GM23338 (cell line): ENCODE measurements at regions not wholly inside any gene's neighbourhood (a gene's known extent, or its start where the extent isn't known, plus 50 kb on each side); places are given as distances from the start of the nearest gene placed in this dataset.

Experiments
- ATAC-seq: fragments of 200-7000 bp; cut with Tn5 transposase; 3 replicates; pipeline ENCODE4 v1.9.1; 2020
- DNase-seq: peaks from one replicate; pipeline ENCODE4 v3.0.0-alpha.2; 2015; ENCODE audit warnings: low spot score
- H2AFZ ChIP-seq: fragments of 200-600 bp; sonication (generic); 2 replicates; pipeline ENCODE4 v1.8.0; 2016; ENCODE audit warnings: antibody characterized with exemption, mild to moderate bottlenecking, moderate library complexity
- H3F3A ChIP-seq: fragments of 200-600 bp; sonication (generic); replicated peaks from 2 replicates; pipeline ENCODE4 v1.8.0; 2017; ENCODE audit warnings: antibody characterized with exemption, mixed run types, low read depth
- H3K27ac ChIP-seq: fragments of 200-600 bp; sonication (generic); 2 replicates; pipeline ENCODE4 v1.6.1; 2016; ENCODE audit warnings: low read depth
- H3K27me3 ChIP-seq: fragments of 200-600 bp; sonication (generic); 2 replicates; pipeline ENCODE4 v1.8.0; 2016; ENCODE audit warnings: mild to moderate bottlenecking, mixed run types, moderate library complexity; ENCODE audit not compliant: insufficient read depth
- H3K36me3 ChIP-seq: fragments of 200-600 bp; sonication (generic); 2 replicates; pipeline ENCODE4 v1.8.0; 2016; ENCODE audit warnings: mild to moderate bottlenecking; ENCODE audit not compliant: insufficient read depth
- H3K4me1 ChIP-seq: fragments of 200-600 bp; sonication (generic); 2 replicates; pipeline ENCODE4 v1.8.0; 2016; ENCODE audit warnings: mild to moderate bottlenecking, moderate library complexity; ENCODE audit not compliant: insufficient read depth
- H3K4me2 ChIP-seq: fragments of 200-600 bp; sonication (generic); 2 replicates; pipeline ENCODE4 v1.7.1; 2017; ENCODE audit warnings: mixed run types
- H3K4me3 ChIP-seq: fragments of 200-600 bp; sonication (generic); 2 replicates; pipeline ENCODE4 v1.6.1; 2016; ENCODE audit warnings: mixed run types
- H3K79me2 ChIP-seq: fragments of 200-600 bp; sonication (generic); replicated peaks from 2 replicates; pipeline ENCODE4 v1.8.0; 2017; ENCODE audit warnings: mild to moderate bottlenecking; ENCODE audit not compliant: insufficient read depth
- H3K9me2 ChIP-seq: fragments of 200-600 bp; sonication (generic); 2 replicates; pipeline ENCODE4 v1.8.0; 2017; ENCODE audit not compliant: insufficient read depth
- H4K20me1 ChIP-seq: fragments of 200-600 bp; sonication (generic); replicated peaks from 2 replicates; pipeline ENCODE4 v1.8.0; 2017; ENCODE audit warnings: mild to moderate bottlenecking; ENCODE audit not compliant: insufficient read depth
- H3K27ac Mint-ChIP-seq: 2 replicates; pipeline ENCODE4 v1.8.0; 2020; ENCODE audit warnings: inconsistent platforms, mild to moderate bottlenecking, moderate library complexity, mixed read lengths
- H3K27me3 Mint-ChIP-seq: 3 replicates; pipeline ENCODE4 v1.8.0; 2022; ENCODE audit warnings: low read depth, mild to moderate bottlenecking, moderate library complexity, mixed read lengths, inconsistent platforms; ENCODE audit not compliant: insufficient read depth, poor library complexity
- H3K36me3 Mint-ChIP-seq: 3 replicates; pipeline ENCODE4 v1.8.0; 2021; ENCODE audit warnings: low read depth, mild to moderate bottlenecking, inconsistent platforms, moderate library complexity, mixed read lengths
- H3K4me1 Mint-ChIP-seq: 3 replicates; pipeline ENCODE4 v1.8.0; 2020; ENCODE audit warnings: mild to moderate bottlenecking, inconsistent platforms, mixed read lengths
- H3K4me3 Mint-ChIP-seq: 3 replicates; pipeline ENCODE4 v1.8.0; 2021; ENCODE audit warnings: moderate library complexity, mild to moderate bottlenecking, inconsistent platforms, mixed read lengths
- H3K9me3 Mint-ChIP-seq: 3 replicates; pipeline ENCODE4 v1.8.0; 2020; ENCODE audit warnings: moderate library complexity, mild to moderate bottlenecking, inconsistent platforms, mixed read lengths
- CREB1 ChIP-seq: fragments of 250-450 bp; sonication (Bioruptor Pico); IDR thresholded peaks from 2 replicates; pipeline ENCODE4 v1.5.0; 2020; ENCODE audit warnings: low read depth, mild to moderate bottlenecking, moderate library complexity
- CTCF ChIP-seq, 2 experiments: fragments of 200-600 bp in 1 of 2; sonication (generic) in 1 of 2; conservative IDR thresholded peaks; 2 replicates each; pipeline versions ENCODE4 v1.5.1 to v1.6.1; 2016 to 2017; ENCODE audit warnings: antibody characterized with exemption in 2 of 2, low read depth in 2 of 2, mild to moderate bottlenecking in 2 of 2, moderate library complexity in 1 of 2
- ETS1 ChIP-seq: IDR thresholded peaks from 2 replicates; pipeline ENCODE4 v1.6.1; 2016; ENCODE audit warnings: antibody characterized with exemption
- EZH2 ChIP-seq: fragments of 200-600 bp; sonication (generic); IDR thresholded peaks from one replicate; pipeline ENCODE4 v1.8.0; 2017; ENCODE audit warnings: antibody characterized with exemption, mild to moderate bottlenecking, low read depth; ENCODE audit not compliant: unreplicated experiment
- EZH2phosphoT487 ChIP-seq: fragments of 200-600 bp; sonication (generic); IDR thresholded peaks from one replicate; pipeline ENCODE4 v1.8.1; 2018; ENCODE audit warnings: antibody characterized with exemption; ENCODE audit not compliant: unreplicated experiment
- JUNB ChIP-seq: IDR thresholded peaks from one replicate; pipeline ENCODE4 v1.6.1; 2016; ENCODE audit warnings: antibody characterized with exemption; ENCODE audit not compliant: unreplicated experiment
- NANOG ChIP-seq: IDR thresholded peaks from 2 replicates; pipeline ENCODE4 v1.6.1; 2016; ENCODE audit warnings: antibody characterized with exemption, borderline replicate concordance
- POLR2AphosphoS5 ChIP-seq: IDR thresholded peaks from 2 replicates; pipeline ENCODE4 v1.6.1; 2016; ENCODE audit warnings: antibody characterized with exemption, low read depth
- REST ChIP-seq: IDR thresholded peaks from one replicate; pipeline ENCODE4 v1.6.1; 2018; ENCODE audit warnings: antibody characterized with exemption; ENCODE audit not compliant: unreplicated experiment
- STAT1 ChIP-seq: IDR thresholded peaks from one replicate; pipeline ENCODE4 v1.6.1; 2016; ENCODE audit warnings: antibody characterized with exemption; ENCODE audit not compliant: unreplicated experiment
- ZNF114 ChIP-seq: fragments of 250-450 bp; sonication (Bioruptor Pico); IDR thresholded peaks from 2 replicates; pipeline ENCODE4 v1.5.0; 2020; ENCODE audit warnings: mild to moderate bottlenecking, moderate library complexity
- ZNF331 ChIP-seq: fragments of 250-450 bp; sonication (Bioruptor Pico); IDR thresholded peaks from 2 replicates; pipeline ENCODE4 v1.5.0; 2020; ENCODE audit warnings: low read depth, mild to moderate bottlenecking, moderate library complexity
- ZNF462 ChIP-seq: fragments of 250-450 bp; sonication (Bioruptor Pico); IDR thresholded peaks from 2 replicates; pipeline ENCODE4 v1.5.0; 2020; ENCODE audit warnings: mild to moderate bottlenecking, moderate library complexity

- no peaks in the 10 kb centered on the region; the same call in 2 of the 3 replicates for H3K9me3 Mint-ChIP-seq
- Histone ChIP-seq H3K9me2 (peaks cover 11% of the 10 kb centered on the region), H3K27me3 (no peaks in the 10 kb centered on the region), H4K20me1 (no peaks in the 10 kb centered on the region), H3K36me3 (no peaks in the 10 kb centered on the region), H3K27ac (no peak overlapping the region), H3K4me3 (no peak overlapping the region), H3F3A (peaks cover 4% of the 10 kb centered on the region; the same call in 1 of the 2 replicates), H3K4me1 (peaks cover 29% of the 10 kb centered on the region), H3K79me2 (no peaks in the 10 kb centered on the region), H3K4me2 (peak overlapping the region; percentile 44; the same call in 1 of the 2 replicates), H2AFZ (no peak overlapping the region)
- no peak for TF ChIP-seq EZH2
- TF ChIP-seq REST, result no peak
- no peak for TF ChIP-seq EZH2phosphoT487
- no peak for TF ChIP-seq CTCF (conservative IDR thresholded peaks at IDR 0.05; ENCODE audit: low read depth in 2 of 2)
- TF ChIP-seq NANOG, result no peak
- TF ChIP-seq ZNF462 (CRISPR knock-in tag), result no peak
- no peak for TF ChIP-seq ZNF331 (CRISPR knock-in tag)
- no peak for TF ChIP-seq ETS1
- no peak for TF ChIP-seq CREB1 (CRISPR knock-in tag)
- no peak for TF ChIP-seq STAT1
- no peak for TF ChIP-seq ZNF114
- TF ChIP-seq JUNB, result no peak
- TF ChIP-seq POLR2AphosphoS5, result no peak
- no peak overlapping the region for H3K4me3 Mint-ChIP-seq
- peaks cover 7% of the 10 kb centered on the region for H3K27me3 Mint-ChIP-seq
- H3K36me3 Mint-ChIP-seq, result no peaks in the 10 kb centered on the region; the same call in 2 of the 3 replicates
- DNase-seq, result no peak
- H3K27ac Mint-ChIP-seq, result peak overlapping the region; percentile 57; the same call in 1 of the 2 replicates
- peaks cover 34% of the 10 kb centered on the region for H3K4me1 Mint-ChIP-seq
- no peak for ATAC-seq
These were observed 457.9 kb downstream of the KLF5 start for GRCh38 chr13:73516731-73517130.
